ENCODE measurements at regions not wholly inside any gene's neighbourhood (a gene's known extent, or its start where the extent isn't known, plus 50 kb on each side); places are given as distances from the start of the nearest gene placed in this dataset.
"Not testable (repeated sequence)": the region's sequence is repeated elsewhere in the genome, so short reads cannot be mapped to it uniquely, and the experiment has no call there.

DNA sequence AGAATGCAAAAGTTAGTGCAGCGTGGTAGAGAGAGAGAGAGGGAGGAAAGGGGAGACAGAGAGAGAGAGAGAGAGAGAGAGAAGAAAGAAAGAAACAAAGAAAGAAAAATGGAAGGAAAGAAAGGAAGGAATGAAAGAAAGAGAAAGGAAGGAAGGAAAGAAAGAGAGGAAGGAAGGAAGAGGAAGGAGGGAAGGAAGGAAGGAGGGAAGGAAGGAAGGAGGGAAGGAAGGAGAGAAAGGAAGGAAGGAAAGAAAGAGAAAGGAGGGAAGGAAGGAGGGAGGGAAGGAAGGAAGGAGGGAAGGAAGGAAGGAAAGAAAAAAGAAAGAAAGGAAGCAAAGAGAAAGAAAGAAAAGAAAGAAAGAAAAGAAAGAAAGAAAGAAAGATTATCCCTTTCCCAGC is 209.8 kb upstream of the MYO3A start:
- DNase-seq, result no peak

DNA sequence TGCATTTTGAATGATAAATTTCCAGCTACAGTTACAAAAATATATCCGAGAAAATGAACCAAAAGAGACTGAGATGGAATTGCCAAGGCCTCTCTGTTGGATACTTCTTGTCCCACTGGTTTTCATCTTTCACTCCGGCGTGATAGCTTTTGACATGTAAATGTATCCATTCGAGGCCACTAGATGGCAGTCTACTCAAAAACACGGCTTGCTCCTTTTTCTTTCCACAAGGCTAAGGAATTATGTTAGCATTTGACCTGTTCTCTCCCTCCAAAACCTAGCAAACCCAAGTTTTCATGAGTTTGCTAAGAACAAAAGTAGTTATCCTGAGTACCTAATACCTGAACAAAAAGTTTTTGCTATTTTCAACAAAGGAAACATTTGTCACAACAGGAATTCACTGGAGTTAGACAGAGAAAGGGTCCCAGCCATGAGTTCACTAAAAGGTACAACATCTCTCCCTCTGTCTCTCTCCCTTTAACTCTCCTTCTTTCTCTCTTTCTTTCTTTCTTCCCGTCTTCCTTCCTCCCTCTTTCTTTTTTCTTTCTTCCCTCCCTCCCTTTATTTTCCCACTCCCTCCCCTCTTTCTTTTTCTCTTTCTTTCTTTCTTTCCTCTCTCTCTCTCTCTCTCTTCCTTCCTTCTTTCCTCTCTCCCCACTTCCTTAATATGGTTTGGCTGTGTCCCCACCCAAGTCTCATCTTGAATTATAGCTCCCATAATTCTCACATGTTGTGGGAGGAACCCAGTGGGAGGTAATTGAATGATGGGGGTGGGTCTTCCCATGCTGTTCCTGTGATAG is 207.9 kb upstream of the MYO3A start:
- DNase-seq, result no peak

DNA sequence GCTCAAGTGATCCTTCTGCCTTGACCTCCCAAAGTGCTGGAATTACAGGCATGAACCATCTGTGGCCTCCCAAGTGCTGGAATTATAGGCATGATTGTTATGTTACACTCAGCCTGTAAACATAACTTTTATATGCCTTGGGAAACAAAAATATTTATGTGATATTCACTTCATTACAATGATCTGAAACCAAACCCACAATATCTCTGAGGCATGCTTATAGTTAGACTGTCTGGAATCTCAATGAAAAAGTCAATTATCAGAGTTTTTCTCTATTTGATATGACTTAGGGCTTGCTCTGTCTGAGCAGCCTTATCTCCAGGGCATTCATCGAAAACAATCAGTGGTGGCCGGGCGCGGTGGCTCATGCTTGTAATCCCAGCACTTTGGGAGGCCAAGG is 195.3 kb upstream of the MYO3A start:
- DNase-seq, result no peak

DNA sequence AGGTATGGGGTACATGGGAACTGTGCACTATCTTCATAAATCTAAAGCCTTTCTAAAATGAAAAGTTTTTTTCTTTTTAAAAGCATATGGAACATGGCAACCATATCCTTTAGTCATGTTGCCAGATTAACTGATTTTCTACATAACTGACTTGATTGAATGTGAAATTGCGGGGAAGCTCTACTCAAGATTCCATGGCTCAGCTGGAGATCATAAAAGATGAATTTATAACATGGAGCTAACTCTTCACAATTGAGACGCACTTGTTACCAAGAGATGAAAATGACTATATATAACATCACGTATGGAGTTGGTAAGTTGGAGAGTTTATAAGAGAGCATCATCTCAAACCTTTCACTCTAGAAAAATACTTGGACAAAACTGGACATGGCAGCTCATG is 190.2 kb upstream of the MYO3A start:
- no peak for DNase-seq

DNA sequence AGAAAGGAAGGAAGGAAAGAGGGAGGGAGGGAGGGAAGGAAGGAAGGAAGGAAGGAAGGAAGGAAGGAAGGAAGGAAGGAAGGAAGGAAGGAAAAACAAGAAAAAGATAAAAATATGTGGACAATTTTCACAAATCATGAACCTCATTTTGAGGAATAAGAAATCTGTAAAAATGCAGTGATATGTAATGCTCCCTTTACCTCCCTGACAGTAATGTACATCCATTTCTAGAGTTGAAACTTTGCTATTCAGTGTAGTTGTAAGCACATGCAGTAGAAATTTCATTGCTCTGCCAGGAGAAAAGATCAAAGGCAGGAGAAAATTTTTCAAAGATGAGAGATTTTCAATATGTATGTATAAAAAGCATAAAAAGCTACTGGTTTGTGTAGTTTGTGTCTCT is 189.5 kb upstream of the MYO3A start:
- no peak for DNase-seq

DNA sequence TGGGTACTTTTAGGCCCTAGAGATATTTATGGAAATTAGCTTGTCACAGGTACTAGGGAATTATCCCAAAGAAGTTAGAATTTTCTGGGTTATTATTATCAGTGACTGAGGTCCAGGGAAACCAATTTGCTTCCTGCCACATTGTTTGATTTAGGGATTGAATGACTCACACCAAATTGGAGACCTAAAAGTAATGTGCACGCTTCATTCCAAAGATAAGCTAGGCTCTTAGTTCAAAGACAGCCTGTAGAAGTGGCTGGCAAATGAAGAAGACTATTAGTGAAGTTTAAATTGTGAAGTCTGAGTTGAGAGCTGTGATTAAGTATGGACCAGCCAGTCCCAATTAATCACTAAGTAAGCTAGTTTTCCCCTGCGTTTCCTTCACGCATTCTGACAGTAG is 188.1 kb upstream of the MYO3A start:
- DNase-seq, result no peak

DNA sequence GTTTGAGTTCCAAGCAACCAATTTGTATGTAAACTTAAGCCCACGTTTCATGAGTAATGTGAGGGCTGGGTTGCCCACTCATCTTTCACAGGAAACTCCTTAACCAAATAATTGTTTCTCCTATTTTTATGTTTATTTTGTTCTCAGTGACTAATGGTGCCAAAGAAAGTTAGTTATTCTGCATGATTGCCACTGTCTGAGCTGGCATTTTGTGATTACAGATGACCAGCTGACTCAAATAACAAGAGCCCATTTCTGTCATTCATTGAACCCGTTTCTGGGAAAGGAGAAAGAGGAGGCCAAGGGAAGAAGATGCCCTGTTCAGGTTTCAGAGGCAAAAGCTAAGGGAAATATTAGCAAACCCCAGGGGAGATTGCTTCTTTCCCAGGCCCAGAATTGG is 186.9 kb upstream of the MYO3A start:
- no peak for DNase-seq

DNA sequence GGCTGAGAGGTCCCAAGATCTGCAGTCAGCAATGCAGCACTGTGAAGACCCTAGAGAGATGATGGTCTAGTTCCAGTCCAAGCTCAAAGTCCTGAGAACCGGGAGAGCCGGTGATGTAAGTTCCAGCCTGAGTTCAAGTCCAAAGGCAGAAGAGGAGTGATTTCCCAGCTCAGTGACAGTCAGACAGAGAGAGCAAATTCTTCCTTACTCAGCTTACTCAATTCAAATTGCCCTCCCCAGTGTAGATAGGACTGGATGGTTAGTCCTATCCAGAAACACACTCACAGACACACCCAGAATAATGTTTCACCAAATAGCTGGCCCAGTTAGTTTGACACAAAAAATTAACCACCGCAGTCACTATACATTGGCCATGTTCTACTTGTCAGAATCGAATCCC is 185.5 kb upstream of the MYO3A start:
- DNase-seq, result no peak

DNA sequence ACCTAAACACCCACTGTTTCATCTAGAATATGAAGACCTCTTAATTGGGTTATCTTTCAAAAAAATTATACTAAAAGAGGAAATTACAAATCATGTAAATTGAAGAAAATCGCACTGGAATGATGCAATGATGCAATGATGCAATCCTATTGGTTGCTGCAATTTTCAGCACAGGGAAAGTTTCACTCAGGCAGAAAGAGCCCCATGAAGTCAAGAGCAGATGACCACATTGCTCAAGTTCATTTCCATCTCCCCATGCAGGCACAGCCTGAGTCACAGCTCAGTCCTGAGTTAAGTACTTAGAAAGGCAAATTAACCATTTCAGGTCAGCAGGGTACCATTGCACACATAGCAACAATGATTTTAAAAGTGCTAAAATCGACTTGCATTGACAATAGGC is 180.3 kb upstream of the MYO3A start:
- DNase-seq, result no peak

DNA sequence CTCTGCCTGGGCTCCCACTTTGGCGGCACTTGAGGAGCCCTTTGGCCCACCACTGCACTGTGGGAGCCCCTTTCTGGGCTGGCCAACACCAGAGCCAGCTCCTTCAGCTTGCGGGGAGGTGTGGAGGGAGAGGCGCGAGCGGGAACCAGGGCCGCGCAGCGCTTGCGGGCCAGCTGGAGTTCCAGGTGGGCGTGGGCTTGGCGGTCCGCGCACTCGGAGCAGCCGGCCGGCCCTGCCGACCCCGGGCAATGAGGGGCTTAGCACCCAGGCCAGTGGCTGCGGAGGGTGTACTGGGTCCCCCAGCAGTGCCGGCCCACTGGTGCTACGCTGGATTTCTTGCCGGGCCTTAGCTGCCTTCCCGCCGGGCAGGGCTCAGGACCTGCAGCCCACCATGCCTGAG is 178.2 kb upstream of the MYO3A start:
- not testable (repeated sequence) for DNase-seq

DNA sequence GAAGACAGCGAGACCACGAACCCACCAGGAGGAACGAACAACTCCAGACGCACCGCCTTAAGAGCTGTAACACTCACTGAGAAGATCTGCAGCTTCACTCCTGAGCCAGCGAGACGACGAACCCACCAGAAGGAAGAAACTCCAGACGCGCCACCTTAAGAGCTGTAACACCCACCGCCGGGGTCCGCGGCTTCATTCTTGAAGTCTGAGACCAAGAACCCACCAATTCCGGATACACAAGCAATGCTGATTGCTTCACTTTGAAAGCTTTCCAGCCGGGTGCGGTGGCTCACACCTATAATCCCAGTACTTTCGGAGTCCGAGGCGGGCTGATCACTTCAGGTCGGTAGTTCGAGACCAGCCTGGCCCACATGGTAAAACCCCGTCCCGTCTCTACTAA is 177.2 kb upstream of the MYO3A start:
- DNase-seq, result no peak

DNA sequence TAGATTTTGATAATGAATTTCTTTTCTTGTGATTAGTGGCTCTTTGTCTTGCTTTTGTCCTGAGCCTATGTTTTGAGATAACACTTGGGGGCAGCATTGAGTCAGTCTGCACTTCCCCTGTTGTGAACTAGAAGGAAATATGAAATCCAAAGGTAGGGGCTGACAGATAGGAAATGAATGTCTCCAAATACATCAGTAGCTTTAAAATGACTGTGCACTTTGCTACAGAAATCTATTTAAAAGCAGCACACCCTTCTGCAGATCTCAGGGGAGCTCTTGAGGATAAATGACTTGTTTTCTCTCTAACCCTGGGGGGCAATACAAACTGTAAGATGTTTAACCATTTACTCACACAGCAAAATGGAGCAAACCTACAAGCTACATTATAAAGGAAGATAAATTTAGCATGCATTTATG is 176.0 kb upstream of the MYO3A start:
- DNase-seq, result peak; percentile 1

DNA sequence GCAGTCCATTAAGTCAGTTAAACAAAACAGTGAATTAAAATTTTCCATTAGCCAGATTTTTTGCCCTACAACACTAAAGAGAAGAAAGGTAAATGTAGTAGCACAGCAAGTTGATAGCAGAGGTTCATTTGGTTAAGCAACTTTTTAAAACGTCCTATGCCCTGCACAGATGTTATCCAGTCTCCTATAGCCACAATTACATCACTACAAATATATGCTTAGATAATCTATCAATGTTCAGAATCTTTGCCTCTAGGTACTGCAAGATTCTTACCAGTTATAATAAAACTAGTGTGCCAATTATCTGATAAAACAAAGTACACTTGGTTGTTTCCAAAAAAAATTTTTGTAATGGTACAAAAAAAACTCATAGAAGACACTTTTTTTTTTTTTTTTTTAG is 175.5 kb upstream of the MYO3A start:
- no peak for DNase-seq

DNA sequence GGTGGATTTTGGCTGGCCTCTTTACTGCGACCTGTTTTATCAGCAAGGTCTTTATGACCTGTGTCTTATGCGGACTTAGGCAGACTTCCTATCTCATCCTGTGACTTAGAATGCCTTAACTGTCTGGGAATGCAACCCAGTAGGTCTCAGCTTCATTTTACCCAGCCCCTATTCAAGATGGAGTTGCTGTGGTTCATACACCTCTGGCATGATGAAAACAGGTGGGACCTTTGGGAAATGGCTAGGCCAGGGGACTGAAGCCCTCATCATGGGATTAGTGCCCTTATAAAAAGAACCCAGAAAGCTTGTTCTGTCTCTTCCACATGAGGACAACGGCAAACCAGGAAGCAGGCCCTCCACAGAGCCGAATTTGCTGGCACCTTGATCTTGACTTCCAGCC is 172.1 kb upstream of the MYO3A start:
- DNase-seq, result no peak

DNA sequence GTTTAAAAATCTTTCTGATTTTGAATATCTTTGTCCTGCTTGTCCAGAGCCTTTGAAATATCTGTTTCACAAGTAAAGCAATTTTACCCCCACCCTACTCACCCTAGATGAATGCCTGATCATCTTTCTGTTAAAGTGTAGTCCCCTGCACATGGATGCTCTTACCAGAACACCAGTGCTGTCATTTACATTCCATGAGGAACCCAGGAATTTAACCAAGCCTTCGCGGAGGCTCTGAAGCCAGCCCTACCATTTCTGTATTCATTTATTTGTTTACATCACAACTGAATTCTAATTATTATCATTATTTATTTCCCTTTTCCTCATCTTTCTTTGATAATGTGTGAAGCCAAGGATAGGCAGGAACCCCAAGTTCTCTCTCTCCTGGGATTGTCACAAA is 167.8 kb upstream of the MYO3A start:
- no peak for DNase-seq

DNA sequence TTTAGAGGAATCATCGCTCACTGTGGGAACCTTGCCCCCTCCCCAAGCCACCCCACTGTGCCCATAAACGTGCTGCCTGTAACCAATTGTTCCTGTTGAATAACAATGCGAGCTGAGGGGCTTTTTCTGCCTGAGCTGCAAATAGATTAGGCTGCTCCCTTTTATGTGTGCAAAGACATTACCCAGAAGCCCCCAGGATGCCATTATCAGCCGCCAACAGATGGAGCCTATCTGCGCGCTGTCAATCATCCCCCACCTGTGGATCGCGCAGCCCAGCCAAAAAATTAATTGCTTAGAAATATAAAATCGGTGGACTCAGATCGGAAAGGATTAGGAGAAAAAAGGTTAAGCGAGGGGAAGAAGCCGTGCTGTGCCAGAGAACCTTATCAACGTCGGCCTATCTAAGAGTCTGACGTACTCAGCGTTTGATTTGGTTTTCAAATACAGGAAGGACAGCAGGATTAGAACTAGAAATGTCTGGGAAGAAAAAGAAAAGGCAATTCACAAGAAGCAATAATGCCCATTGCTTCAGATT is 167.3 kb upstream of the MYO3A start:
- DNase-seq, result no peak

DNA sequence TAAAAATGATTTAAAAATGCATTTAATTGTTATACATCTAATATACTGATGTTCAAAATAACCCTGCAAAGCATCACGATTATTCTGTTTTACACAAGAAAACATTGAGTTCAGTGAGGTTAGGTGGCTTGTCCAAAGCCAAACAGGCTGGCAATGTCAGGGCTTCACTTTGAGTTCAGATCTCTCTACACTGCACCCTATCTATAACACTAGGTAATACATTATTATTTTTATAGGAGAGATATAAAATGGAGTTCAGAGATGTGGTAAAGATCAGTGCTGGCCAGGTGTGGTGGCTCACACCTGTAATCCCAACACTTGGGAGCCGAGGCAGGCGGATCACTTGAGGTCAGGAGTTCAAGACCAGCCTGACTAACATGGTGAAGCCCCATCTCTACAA is 165.9 kb upstream of the MYO3A start:
- DNase-seq, result no peak

DNA sequence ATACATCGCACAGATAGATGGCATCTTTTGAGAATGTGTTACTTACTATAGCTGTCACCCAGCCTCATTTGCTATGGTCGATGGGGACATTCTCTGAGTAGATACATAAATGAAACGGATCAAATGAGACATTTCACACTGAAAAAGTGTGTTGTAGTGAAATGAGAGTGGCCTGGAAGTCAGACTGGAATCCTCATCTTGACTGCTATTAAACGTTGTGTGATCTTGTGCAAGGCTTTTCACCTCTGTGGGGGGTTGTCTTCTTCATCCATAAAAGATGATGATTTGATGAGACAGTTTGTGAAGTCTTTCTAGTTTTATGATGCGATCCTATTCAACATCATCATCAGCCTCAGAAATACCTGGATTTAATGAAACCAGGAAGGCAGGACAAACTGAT is 155.4 kb upstream of the MYO3A start:
- no peak for DNase-seq

DNA sequence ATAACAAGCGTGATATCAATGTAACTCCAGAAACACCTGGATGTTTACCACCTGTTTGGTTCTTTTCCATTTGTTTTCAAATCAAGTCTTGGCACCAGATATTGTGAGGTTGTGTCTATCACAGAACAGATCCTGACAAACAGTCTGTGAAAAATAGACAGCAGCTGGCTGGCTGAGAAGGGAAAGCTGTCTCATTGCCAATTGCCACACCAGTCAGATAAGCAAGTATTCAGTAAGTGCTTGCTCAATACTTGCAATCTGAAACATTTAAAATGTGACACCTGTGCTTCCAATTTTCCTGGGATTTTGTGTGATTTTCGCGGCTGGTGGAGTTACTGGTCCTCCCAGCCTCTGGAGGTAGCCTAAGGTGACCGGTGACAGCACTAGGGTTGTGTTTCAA is 147.9 kb upstream of the MYO3A start:
- no peak for DNase-seq

DNA sequence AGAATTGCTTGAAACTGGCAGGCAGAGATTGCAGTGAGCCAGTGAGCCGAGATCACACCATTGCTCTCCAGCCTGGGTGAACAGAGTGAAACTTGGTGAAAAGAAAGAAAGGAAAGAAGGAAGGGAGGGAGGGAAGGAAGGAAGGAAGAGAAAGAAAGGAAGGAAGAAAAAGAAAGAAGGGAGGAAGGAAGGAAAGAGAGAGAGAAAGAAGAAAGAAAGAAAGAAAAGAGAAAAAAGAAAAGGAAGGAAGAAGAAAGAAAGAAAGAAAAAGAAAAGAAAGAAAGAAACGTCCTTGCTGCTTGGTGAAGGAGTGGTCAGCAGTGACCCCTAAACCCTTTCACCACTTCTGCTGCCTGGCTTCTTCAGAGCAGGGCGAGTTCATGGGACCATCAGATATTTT is 147.1 kb upstream of the MYO3A start:
- DNase-seq, result no peak

DNA sequence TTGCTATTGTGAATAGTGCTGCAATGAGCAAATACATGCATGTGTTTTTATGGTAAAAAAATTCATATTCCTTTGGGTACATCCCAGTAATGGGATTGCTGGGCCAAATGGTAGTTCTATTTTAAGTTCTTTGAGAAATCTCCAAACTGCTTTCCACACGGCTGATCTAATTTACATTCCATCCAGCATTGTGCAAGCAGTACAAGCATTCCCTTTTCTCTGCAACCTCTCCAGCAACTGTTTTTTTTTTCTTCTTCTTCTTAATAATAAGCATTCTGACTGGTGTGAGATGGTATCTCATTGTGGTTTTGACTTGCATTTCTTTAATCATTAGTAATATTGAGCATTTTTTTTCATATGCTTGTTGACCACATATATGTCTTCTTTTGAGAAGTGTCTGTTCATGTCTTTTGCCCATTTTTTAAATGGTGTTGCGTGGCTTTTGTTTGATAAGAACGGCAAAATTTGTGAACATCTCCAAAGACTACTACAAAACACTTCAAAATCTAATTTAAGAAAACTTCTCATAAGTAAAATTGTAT is 136.1 kb upstream of the MYO3A start:
- DNase-seq, result no peak

DNA sequence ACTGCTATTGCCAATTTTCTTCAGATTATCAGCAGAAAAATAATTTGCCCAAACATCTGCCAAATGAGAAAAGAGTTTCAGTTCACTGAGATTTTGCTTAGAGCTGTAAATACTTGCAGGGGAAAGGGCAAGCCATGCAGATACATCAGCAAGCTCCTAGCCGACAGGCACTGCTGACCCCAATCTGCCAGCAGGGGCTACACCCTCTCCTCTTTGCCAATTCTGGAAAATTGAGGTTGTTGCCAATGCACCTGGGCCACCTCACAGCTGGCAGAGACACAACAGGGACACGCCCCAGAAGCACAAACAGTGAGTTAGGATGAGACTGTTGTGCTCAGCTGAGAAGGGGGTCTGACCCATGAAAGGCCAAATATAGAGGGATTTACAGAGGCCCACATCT is 129.5 kb upstream of the MYO3A start:
- DNase-seq, result no peak

DNA sequence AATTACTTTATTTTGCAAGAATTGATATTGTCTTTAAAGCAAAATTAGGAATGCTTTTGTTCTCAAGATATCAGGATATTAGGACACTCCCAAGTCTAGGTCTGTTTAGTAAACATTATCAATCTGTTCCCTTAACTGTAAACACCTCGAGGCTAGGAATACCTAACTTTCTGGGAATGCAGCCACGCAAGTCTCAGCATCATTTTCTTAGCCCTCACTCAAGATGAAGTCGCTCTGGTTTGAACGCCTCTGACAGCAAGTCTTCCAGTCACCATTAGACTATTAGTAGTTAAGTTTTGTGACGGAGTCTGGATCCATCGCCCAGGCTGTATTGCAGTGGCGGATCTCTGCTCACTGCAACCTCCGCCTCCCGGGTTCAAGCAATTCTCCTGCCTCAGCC is 128.0 kb upstream of the MYO3A start:
- DNase-seq, result no peak

DNA sequence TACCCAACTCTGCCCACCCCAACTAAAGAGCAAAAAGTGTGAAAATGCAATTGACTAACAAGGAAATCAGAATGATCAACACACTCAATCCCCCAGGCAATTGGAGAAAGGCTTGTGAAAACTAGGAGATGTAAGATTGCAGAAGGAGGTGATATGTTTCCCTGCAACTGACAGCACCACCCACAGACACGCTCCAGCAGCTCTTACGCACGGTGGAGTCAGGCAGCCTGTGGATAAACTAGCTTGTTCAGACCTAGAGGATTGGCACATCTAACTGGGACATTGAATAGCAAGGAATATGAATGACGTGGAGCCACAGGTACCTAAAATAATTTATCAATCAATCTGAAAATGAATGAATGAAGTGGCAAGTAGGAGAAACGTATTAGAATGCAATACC is 125.7 kb upstream of the MYO3A start:
- no peak for DNase-seq

All from GDM1 (cell line).